HEK293 (cell line): ENCODE measurements at regions not wholly inside any gene's neighbourhood (a gene's known extent, or its start where the extent isn't known, plus 50 kb on each side); places are given as distances from the start of the nearest gene placed in this dataset.

Experiments used
- CTCF ChIA-PET: fragments of 350-600 bp; formaldehyde crosslinking; extraction: SDS; loops from one replicate; lab custom pipeline; 2021; ENCODE audit warnings: antibody characterized with exemption; lab: Yijun Ruan, JAX
- POLR2A ChIA-PET: fragments of 300-600 bp; formaldehyde crosslinking; extraction: SDS; loops from one replicate; lab custom pipeline; 2020; ENCODE audit warnings: antibody characterized with exemption, inconsistent platforms; lab: Yijun Ruan, JAX
- H3K27ac ChIP-seq: fragments of 200-500 bp; sonication (Bioruptor generic); 2 replicates; pipeline ENCODE4 v1.5.1; 2014; ENCODE audit warnings: low read depth, low read length, control low read depth, inconsistent platforms; ENCODE audit errors: extremely low read depth
- H3K36me3 ChIP-seq, 2 experiments: fragments of 200-500 bp in 1 of 2; sonication (Bioruptor generic) in 1 of 2; 1 replicate in 1 of 2; 2 replicates in 1 of 2; pipeline ENCODE4 v1.5.1; 2014 to 2017; ENCODE audit warnings: inconsistent platforms in 2 of 2, low read length in 2 of 2; ENCODE audit not compliant: control insufficient read depth in 2 of 2, insufficient read depth in 1 of 2
- H3K4me1 ChIP-seq: fragments of 200-500 bp; sonication (Bioruptor generic); 2 replicates; pipeline ENCODE4 v1.5.1; 2014; ENCODE audit warnings: mild to moderate bottlenecking, low read length, inconsistent platforms; ENCODE audit not compliant: control insufficient read depth, insufficient read depth
- H3K4me3 ChIP-seq: 2 replicates; pipeline ENCODE4 v1.5.1; 2011; ENCODE audit warnings: low read depth, mild to moderate bottlenecking, control low read depth, low read length, moderate library complexity
- H3K9me3 ChIP-seq: fragments of 200-500 bp; sonication (Bioruptor generic); 2 replicates; pipeline ENCODE4 v1.5.1; 2014; ENCODE audit warnings: low read depth, low read length, inconsistent platforms; ENCODE audit not compliant: control insufficient read depth, insufficient read depth
- MEIS1 ChIP-seq: sonication (generic); formaldehyde crosslinking; IDR thresholded peaks from 2 replicates; pipeline ENCODE4 v1.8.1; 2022; ENCODE audit warnings: missing genetic modification reagents, mild to moderate bottlenecking, borderline replicate concordance
- RBAK ChIP-seq: fragments of 450-650 bp; formaldehyde crosslinking; IDR thresholded peaks from 2 replicates; pipeline ENCODE4 v1.5.1; 2016; ENCODE audit warnings: missing biosample characterization, missing genetic modification characterization
- SCRT1 ChIP-seq: fragments of 450-650 bp; formaldehyde crosslinking; IDR thresholded peaks from 2 replicates; pipeline ENCODE4 v1.5.1; 2016; ENCODE audit warnings: missing biosample characterization, missing genetic modification characterization, borderline replicate concordance
- WT1 ChIP-seq: fragments of 450-650 bp; formaldehyde crosslinking; IDR thresholded peaks from 2 replicates; pipeline ENCODE4 v1.5.1; 2016; ENCODE audit warnings: missing biosample characterization, missing genetic modification characterization
- ZNF112 ChIP-seq: fragments of 450-650 bp; formaldehyde crosslinking; IDR thresholded peaks from 2 replicates; pipeline ENCODE4 v1.5.0; 2017; ENCODE audit warnings: missing biosample characterization, missing genetic modification characterization
- ZNF138 ChIP-seq: fragments of 450-650 bp; formaldehyde crosslinking; IDR thresholded peaks from 2 replicates; pipeline ENCODE4 v1.5.1; 2016; ENCODE audit warnings: missing biosample characterization, missing genetic modification characterization, borderline replicate concordance
- ZNF24 ChIP-seq: fragments of 450-650 bp; formaldehyde crosslinking; IDR thresholded peaks from 2 replicates; pipeline ENCODE4 v1.5.1; 2016; ENCODE audit warnings: missing biosample characterization, missing genetic modification characterization
- ZNF530 ChIP-seq: fragments of 450-650 bp; formaldehyde crosslinking; IDR thresholded peaks from 2 replicates; pipeline ENCODE4 v1.5.1; 2016; ENCODE audit warnings: low read depth, missing biosample characterization, missing genetic modification characterization
- ZNF670 ChIP-seq: fragments of 450-650 bp; formaldehyde crosslinking; IDR thresholded peaks from 2 replicates; pipeline ENCODE4 v1.5.1; 2016; ENCODE audit warnings: missing biosample characterization, missing genetic modification characterization, low read depth
- ZNF785 ChIP-seq: fragments of 450-650 bp; formaldehyde crosslinking; IDR thresholded peaks from 2 replicates; pipeline ENCODE4 v1.5.1; 2016; ENCODE audit warnings: missing biosample characterization, missing genetic modification characterization
- ZNF792 ChIP-seq: fragments of 450-650 bp; formaldehyde crosslinking; IDR thresholded peaks from 2 replicates; pipeline ENCODE4 v1.5.1; 2016; ENCODE audit warnings: missing biosample characterization, missing genetic modification characterization
- ZSCAN23 ChIP-seq: fragments of 450-650 bp; formaldehyde crosslinking; IDR thresholded peaks from 2 replicates; pipeline ENCODE4 v1.5.1; 2016; ENCODE audit warnings: missing biosample characterization, missing genetic modification characterization
- TF ChIP-seq, protein P1 (sequence below): fragments of 450-650 bp; formaldehyde crosslinking; IDR thresholded peaks from 2 replicates; pipeline ENCODE4 v1.5.1; 2016; ENCODE audit warnings: missing biosample characterization, missing genetic modification characterization
- TF ChIP-seq, protein P2 (sequence below): fragments of 450-650 bp; formaldehyde crosslinking; IDR thresholded peaks from 2 replicates; pipeline ENCODE4 v1.5.1; 2016; ENCODE audit warnings: missing biosample characterization, missing genetic modification characterization
- TF ChIP-seq, protein P3 (sequence below): fragments of 450-650 bp; formaldehyde crosslinking; IDR thresholded peaks from 2 replicates; pipeline ENCODE4 v1.5.1; 2017; ENCODE audit warnings: missing biosample characterization, missing genetic modification characterization
- TF ChIP-seq, protein P4 (sequence below): fragments of 450-650 bp; formaldehyde crosslinking; IDR thresholded peaks from 2 replicates; pipeline ENCODE4 v1.5.1; 2017; ENCODE audit warnings: missing biosample characterization, missing genetic modification characterization
- TF ChIP-seq, protein P5 (sequence below): fragments of 450-650 bp; formaldehyde crosslinking; IDR thresholded peaks from 2 replicates; pipeline ENCODE4 v1.5.1; 2016; ENCODE audit warnings: missing biosample characterization, missing genetic modification characterization
- TF ChIP-seq, protein P6 (sequence below): IDR thresholded peaks from 2 replicates; pipeline ENCODE4 v1.6.1; 2011; ENCODE audit warnings: mild to moderate bottlenecking, low read depth, low read length, borderline replicate concordance
- TF ChIP-seq, protein P7 (sequence below): fragments of 450-650 bp; formaldehyde crosslinking; IDR thresholded peaks from 2 replicates; pipeline ENCODE4 v1.5.1; 2016; ENCODE audit warnings: missing biosample characterization, missing genetic modification characterization, borderline replicate concordance

DNA sequence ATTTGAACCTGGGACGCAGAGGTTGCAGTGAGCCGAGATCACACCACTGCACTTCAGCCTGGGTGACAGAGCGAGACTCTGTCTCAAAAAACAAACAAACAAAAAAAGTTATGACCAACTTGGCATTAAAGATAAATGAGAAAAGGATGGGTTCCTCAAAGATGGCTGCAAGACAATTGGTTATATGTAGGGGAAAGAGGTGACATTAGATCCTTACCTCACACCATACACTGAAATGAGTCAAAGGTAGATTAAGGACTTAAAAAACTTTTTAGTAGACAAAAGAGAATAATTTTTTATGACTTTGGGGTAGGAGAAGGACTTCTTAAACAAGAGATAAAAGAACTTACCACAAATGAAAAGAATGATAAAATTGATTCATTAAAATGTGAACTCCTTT lies 74.5 kb downstream of the SYF2 start:
- CTCF ChIA-PET: no interaction called here
- TF ChIP-seq ZNF112 (no peak), RBAK (no peak), ZNF24 (tag by site-specific recombination) (no peak), ZNF138 (tag by site-specific recombination) (no peak), ZNF530 (tag by site-specific recombination) (no peak)
- TF ChIP-seq, protein P1, sequence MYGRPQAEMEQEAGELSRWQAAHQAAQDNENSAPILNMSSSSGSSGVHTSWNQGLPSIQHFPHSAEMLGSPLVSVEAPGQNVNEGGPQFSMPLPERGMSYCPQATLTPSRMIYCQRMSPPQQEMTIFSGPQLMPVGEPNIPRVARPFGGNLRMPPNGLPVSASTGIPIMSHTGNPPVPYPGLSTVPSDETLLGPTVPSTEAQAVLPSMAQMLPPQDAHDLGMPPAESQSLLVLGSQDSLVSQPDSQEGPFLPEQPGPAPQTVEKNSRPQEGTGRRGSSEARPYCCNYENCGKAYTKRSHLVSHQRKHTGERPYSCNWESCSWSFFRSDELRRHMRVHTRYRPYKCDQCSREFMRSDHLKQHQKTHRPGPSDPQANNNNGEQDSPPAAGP (tag by site-specific recombination): no peak
- TF ChIP-seq, protein P2, sequence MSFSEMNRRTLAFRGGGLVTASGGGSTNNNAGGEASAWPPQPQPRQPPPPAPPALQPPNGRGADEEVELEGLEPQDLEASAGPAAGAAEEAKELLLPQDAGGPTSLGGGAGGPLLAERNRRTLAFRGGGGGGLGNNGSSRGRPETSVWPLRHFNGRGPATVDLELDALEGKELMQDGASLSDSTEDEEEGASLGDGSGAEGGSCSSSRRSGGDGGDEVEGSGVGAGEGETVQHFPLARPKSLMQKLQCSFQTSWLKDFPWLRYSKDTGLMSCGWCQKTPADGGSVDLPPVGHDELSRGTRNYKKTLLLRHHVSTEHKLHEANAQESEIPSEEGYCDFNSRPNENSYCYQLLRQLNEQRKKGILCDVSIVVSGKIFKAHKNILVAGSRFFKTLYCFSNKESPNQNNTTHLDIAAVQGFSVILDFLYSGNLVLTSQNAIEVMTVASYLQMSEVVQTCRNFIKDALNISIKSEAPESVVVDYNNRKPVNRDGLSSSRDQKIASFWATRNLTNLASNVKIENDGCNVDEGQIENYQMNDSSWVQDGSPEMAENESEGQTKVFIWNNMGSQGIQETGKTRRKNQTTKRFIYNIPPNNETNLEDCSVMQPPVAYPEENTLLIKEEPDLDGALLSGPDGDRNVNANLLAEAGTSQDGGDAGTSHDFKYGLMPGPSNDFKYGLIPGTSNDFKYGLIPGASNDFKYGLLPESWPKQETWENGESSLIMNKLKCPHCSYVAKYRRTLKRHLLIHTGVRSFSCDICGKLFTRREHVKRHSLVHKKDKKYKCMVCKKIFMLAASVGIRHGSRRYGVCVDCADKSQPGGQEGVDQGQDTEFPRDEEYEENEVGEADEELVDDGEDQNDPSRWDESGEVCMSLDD (tag by site-specific recombination): no peak
- TF ChIP-seq, protein P3, sequence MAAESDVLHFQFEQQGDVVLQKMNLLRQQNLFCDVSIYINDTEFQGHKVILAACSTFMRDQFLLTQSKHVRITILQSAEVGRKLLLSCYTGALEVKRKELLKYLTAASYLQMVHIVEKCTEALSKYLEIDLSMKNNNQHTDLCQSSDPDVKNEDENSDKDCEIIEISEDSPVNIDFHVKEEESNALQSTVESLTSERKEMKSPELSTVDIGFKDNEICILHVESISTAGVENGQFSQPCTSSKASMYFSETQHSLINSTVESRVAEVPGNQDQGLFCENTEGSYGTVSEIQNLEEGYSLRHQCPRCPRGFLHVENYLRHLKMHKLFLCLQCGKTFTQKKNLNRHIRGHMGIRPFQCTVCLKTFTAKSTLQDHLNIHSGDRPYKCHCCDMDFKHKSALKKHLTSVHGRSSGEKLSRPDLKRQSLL (tag by site-specific recombination): no peak
- TF ChIP-seq, protein P4, sequence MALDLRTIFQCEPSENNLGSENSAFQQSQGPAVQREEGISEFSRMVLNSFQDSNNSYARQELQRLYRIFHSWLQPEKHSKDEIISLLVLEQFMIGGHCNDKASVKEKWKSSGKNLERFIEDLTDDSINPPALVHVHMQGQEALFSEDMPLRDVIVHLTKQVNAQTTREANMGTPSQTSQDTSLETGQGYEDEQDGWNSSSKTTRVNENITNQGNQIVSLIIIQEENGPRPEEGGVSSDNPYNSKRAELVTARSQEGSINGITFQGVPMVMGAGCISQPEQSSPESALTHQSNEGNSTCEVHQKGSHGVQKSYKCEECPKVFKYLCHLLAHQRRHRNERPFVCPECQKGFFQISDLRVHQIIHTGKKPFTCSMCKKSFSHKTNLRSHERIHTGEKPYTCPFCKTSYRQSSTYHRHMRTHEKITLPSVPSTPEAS: no peak
- TF ChIP-seq, protein P5, sequence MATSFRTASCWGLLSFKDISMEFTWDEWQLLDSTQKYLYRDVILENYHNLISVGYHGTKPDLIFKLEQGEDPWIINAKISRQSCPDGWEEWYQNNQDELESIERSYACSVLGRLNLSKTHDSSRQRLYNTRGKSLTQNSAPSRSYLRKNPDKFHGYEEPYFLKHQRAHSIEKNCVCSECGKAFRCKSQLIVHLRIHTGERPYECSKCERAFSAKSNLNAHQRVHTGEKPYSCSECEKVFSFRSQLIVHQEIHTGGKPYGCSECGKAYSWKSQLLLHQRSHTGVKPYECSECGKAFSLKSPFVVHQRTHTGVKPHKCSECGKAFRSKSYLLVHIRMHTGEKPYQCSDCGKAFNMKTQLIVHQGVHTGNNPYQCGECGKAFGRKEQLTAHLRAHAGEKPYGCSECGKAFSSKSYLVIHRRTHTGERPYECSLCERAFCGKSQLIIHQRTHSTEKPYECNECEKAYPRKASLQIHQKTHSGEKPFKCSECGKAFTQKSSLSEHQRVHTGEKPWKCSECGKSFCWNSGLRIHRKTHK: no peak
- TF ChIP-seq, protein P6, sequence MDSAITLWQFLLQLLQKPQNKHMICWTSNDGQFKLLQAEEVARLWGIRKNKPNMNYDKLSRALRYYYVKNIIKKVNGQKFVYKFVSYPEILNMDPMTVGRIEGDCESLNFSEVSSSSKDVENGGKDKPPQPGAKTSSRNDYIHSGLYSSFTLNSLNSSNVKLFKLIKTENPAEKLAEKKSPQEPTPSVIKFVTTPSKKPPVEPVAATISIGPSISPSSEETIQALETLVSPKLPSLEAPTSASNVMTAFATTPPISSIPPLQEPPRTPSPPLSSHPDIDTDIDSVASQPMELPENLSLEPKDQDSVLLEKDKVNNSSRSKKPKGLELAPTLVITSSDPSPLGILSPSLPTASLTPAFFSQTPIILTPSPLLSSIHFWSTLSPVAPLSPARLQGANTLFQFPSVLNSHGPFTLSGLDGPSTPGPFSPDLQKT: no peak
- POLR2A ChIA-PET: no interaction called here
- Histone ChIP-seq H3K27ac (no peak overlapping the region), H3K36me3 (no peaks in the 10 kb centered on the region), H3K4me3 (no peak overlapping the region), H3K9me3 (no peaks in the 10 kb centered on the region), H3K4me1 (no peaks in the 10 kb centered on the region)

DNA sequence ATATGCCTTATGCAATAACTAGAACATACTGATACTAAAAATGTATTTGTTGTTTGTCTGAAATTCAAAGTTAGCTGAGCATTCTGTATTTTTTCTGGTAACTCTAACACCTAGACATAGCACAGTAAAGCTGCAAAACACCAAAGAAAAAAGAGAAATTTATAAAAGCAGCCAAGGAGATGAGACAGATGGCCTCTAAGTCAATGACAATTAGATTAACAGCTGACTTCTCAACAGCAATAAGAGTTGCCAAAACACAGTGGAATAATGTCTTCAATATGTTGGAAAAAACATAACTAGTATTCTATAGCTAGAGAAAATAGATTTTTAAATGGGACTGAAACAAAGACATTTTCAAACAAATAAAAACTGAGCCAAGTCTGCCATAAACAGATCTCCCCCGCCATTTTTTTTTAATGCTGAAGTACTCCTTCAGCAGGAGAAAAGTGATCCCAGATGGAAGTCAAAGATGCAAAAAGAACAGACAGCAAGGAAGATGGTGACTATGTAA lies 81.3 kb downstream of the SYF2 start:
- Histone ChIP-seq H3K4me3 (no peak overlapping the region), H3K27ac (no peak overlapping the region), H3K4me1 (no peaks in the 10 kb centered on the region), H3K36me3 (no peaks in the 10 kb centered on the region), H3K9me3 (no peaks in the 10 kb centered on the region)
- CTCF ChIA-PET: interaction anchor here (0.7 to 0.9 kb wide), 3 partner anchors 33 to 879 kb away, joined by 3 to 6 read pairs (median 3); no protein-coding TSS in a partner anchor
- POLR2A ChIA-PET: no interaction called here
- TF ChIP-seq SCRT1 (no peak), ZNF670 (no peak), WT1 (tag by site-specific recombination) (no peak), MEIS1 (no peak), ZSCAN23 (tag by site-specific recombination) (no peak), ZNF792 (no peak), ZNF785 (no peak)
- TF ChIP-seq, protein P1 (tag by site-specific recombination): no peak
- TF ChIP-seq, protein P7, sequence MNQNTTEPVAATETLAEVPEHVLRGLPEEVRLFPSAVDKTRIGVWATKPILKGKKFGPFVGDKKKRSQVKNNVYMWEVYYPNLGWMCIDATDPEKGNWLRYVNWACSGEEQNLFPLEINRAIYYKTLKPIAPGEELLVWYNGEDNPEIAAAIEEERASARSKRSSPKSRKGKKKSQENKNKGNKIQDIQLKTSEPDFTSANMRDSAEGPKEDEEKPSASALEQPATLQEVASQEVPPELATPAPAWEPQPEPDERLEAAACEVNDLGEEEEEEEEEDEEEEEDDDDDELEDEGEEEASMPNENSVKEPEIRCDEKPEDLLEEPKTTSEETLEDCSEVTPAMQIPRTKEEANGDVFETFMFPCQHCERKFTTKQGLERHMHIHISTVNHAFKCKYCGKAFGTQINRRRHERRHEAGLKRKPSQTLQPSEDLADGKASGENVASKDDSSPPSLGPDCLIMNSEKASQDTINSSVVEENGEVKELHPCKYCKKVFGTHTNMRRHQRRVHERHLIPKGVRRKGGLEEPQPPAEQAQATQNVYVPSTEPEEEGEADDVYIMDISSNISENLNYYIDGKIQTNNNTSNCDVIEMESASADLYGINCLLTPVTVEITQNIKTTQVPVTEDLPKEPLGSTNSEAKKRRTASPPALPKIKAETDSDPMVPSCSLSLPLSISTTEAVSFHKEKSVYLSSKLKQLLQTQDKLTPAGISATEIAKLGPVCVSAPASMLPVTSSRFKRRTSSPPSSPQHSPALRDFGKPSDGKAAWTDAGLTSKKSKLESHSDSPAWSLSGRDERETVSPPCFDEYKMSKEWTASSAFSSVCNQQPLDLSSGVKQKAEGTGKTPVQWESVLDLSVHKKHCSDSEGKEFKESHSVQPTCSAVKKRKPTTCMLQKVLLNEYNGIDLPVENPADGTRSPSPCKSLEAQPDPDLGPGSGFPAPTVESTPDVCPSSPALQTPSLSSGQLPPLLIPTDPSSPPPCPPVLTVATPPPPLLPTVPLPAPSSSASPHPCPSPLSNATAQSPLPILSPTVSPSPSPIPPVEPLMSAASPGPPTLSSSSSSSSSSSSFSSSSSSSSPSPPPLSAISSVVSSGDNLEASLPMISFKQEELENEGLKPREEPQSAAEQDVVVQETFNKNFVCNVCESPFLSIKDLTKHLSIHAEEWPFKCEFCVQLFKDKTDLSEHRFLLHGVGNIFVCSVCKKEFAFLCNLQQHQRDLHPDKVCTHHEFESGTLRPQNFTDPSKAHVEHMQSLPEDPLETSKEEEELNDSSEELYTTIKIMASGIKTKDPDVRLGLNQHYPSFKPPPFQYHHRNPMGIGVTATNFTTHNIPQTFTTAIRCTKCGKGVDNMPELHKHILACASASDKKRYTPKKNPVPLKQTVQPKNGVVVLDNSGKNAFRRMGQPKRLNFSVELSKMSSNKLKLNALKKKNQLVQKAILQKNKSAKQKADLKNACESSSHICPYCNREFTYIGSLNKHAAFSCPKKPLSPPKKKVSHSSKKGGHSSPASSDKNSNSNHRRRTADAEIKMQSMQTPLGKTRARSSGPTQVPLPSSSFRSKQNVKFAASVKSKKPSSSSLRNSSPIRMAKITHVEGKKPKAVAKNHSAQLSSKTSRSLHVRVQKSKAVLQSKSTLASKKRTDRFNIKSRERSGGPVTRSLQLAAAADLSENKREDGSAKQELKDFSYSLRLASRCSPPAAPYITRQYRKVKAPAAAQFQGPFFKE (tag by site-specific recombination): no peak
